Thoracic aorta (tissue), 2 donors: ENCODE measurements at regions not wholly inside any gene's neighbourhood (a gene's known extent, or its start where the extent isn't known, plus 50 kb on each side); places are given as distances from the start of the nearest gene placed in this dataset.

Experiments
- ATAC-seq: fragments of 150-250 bp; one replicate; pipeline ENCODE4 v1.8.0; 2017; ENCODE audit warnings: low read depth; ENCODE audit not compliant: insufficient number of reproducible peaks, low FRiP score
- DNase-seq: peaks from one replicate; pipeline ENCODE4 v3.0.0-alpha.2; 2020; ENCODE audit warnings: low spot score
- H3K27ac ChIP-seq, 2 donors: fragments of 200-600 bp; sonication (generic); 1 replicate in 1 of 2; 2 replicates in 1 of 2; pipeline ENCODE4 v1.5.1; 2016; ENCODE audit warnings: mild to moderate bottlenecking in 2 of 2, moderate library complexity in 2 of 2
- H3K27me3 ChIP-seq: fragments of 200-600 bp; sonication (generic); replicated peaks from 2 replicates; pipeline ENCODE4 v1.6.0; 2016; ENCODE audit warnings: mild to moderate bottlenecking; ENCODE audit not compliant: insufficient read depth
- H3K36me3 ChIP-seq: fragments of 200-600 bp; sonication (generic); one replicate; pipeline ENCODE4 v1.5.1; 2016
- H3K4me1 ChIP-seq, 2 donors: fragments of 200-600 bp; sonication (generic); 1 replicate in 1 of 2; 2 replicates in 1 of 2; pipeline versions ENCODE4 v1.5.1 to v1.6.0; 2016; ENCODE audit warnings: low read depth in 2 of 2, mild to moderate bottlenecking in 1 of 2; ENCODE audit not compliant: control insufficient read depth in 1 of 2
- H3K4me3 ChIP-seq: fragments of 200-600 bp; sonication (generic); 2 replicates; pipeline ENCODE4 v1.5.1; 2016; ENCODE audit warnings: mild to moderate bottlenecking
- H3K9me3 ChIP-seq: fragments of 200-600 bp; sonication (generic); 2 replicates; pipeline ENCODE4 v1.5.1; 2016
- CTCF ChIP-seq: fragments of 200-600 bp; sonication (generic); IDR thresholded peaks from one replicate; pipeline ENCODE4 v1.5.1; 2019; ENCODE audit warnings: antibody characterized with exemption

GRCh38 chr3:178028933-178029332 lies 507.3 kb upstream of the KCNMB2 start:
- DNase-seq, result no peak
- ATAC-seq, result no peak
- TF ChIP-seq CTCF, result no peak

GRCh38 chr3:178036451-178037144 lies 499.6 kb upstream of the KCNMB2 start:
- H3K36me3 ChIP-seq, result no peaks in the 10 kb centered on the region
- ATAC-seq (no peak), DNase-seq (no peak)
- H3K9me3 ChIP-seq, result no peaks in the 10 kb centered on the region
- peak overlapping the region; percentile 49 for H3K4me3 ChIP-seq
- peak overlapping the region in 1 of 2 donors; percentile 15 for H3K27ac ChIP-seq
- no peak for TF ChIP-seq CTCF
- peaks cover 9 to 10% of the 10 kb centered on the region in 2 donors for H3K4me1 ChIP-seq
- no peaks in the 10 kb centered on the region for H3K27me3 ChIP-seq

More at GRCh38 chr3:178028933-178029332, 507.3 kb upstream of the KCNMB2 start:
- H3K27ac ChIP-seq, result no peak overlapping the region
- H3K36me3 ChIP-seq, result no peaks in the 10 kb centered on the region
- H3K27me3 ChIP-seq, result no peaks in the 10 kb centered on the region
- no peaks in the 10 kb centered on the region for H3K9me3 ChIP-seq
- no peak overlapping the region for H3K4me3 ChIP-seq
- no peaks in the 10 kb centered on the region for H3K4me1 ChIP-seq

- no peak for DNase-seq
Observed at GRCh38 chr3:178041931-178042330, 494.3 kb upstream of the KCNMB2 start.

GRCh38 chr3:178042376-178042775 lies 493.9 kb upstream of the KCNMB2 start:
- no peaks in the 10 kb centered on the region for H3K4me1 ChIP-seq
- no peak for ATAC-seq
- no peaks in the 10 kb centered on the region for H3K36me3 ChIP-seq
- TF ChIP-seq CTCF, result no peak
- no peaks in the 10 kb centered on the region for H3K27me3 ChIP-seq
- no peak overlapping the region for H3K27ac ChIP-seq
- no peaks in the 10 kb centered on the region for H3K9me3 ChIP-seq
- DNase-seq, result no peak
- no peak overlapping the region for H3K4me3 ChIP-seq

More at GRCh38 chr3:178041931-178042330, 494.3 kb upstream of the KCNMB2 start:
- no peak for TF ChIP-seq CTCF
- H3K27me3 ChIP-seq, result no peaks in the 10 kb centered on the region
- H3K4me1 ChIP-seq, result peaks cover 0 to 4% of the 10 kb centered on the region in 2 donors
- H3K4me3 ChIP-seq, result no peak overlapping the region
- H3K9me3 ChIP-seq, result no peaks in the 10 kb centered on the region
- H3K36me3 ChIP-seq, result no peaks in the 10 kb centered on the region
- ATAC-seq, result no peak
- H3K27ac ChIP-seq, result no peak overlapping the region

- H3K4me1 ChIP-seq, result no peaks in the 10 kb centered on the region
- H3K27me3 ChIP-seq, result no peaks in the 10 kb centered on the region
- no peak for TF ChIP-seq CTCF
- ATAC-seq, result no peak
- H3K36me3 ChIP-seq, result no peaks in the 10 kb centered on the region
- DNase-seq, result no peak
- no peaks in the 10 kb centered on the region for H3K9me3 ChIP-seq
- H3K27ac ChIP-seq, result no peak overlapping the region
- no peak overlapping the region for H3K4me3 ChIP-seq
Observed at GRCh38 chr3:178043084-178043483, 493.2 kb upstream of the KCNMB2 start.
